Panc1 (cell line): ENCODE measurements at regions not wholly inside any gene's neighbourhood (a gene's known extent, or its start where the extent isn't known, plus 50 kb on each side); places are given as distances from the start of the nearest gene placed in this dataset.

ENCODE experiments used
- ATAC-seq: fragments of 200-7000 bp; cut with Tn5 transposase; 2 replicates; pipeline ENCODE4 v1.9.1; 2020; ENCODE audit warnings: mild to moderate bottlenecking, moderate library complexity
- BruUV-seq: library from RNA; stranded (reverse); fragments of 400-500 nt; replicated peaks from 2 replicates; lab custom pipeline; 2021; lab: Mats Ljungman, UMichigan
- CTCF ChIA-PET: fragments of 300-600 bp; sonication (Branson Sonifier 250); formaldehyde crosslinking; loops from one replicate; lab custom pipeline; 2022; ENCODE audit warnings: antibody characterized with exemption; lab: Charles Lee
- POLR2A ChIA-PET: fragments of 300-600 bp; sonication (Branson Sonifier 250); formaldehyde crosslinking; loops from one replicate; lab custom pipeline; 2022; ENCODE audit warnings: antibody characterized with exemption; lab: Charles Lee
- DNase-seq: peaks from one replicate; pipeline ENCODE4 v3.0.0-alpha.2; 2010; ENCODE audit warnings: low read depth, low spot score
- H3K27ac ChIP-seq: 2 replicates; pipeline ENCODE4 v1.5.1; 2011; ENCODE audit warnings: mild to moderate bottlenecking, low read length, inconsistent platforms
- H3K27me3 ChIP-seq: fragments of 200-500 bp; sonication (Bioruptor generic); 2 replicates; pipeline ENCODE4 v1.6.0; 2014; ENCODE audit warnings: low read length, inconsistent platforms; ENCODE audit not compliant: control insufficient read depth, insufficient read depth
- H3K36me3 ChIP-seq: fragments of 200-500 bp; sonication (Bioruptor generic); 2 replicates; pipeline ENCODE4 v1.5.1; 2014; ENCODE audit warnings: inconsistent platforms, mild to moderate bottlenecking, low read length, moderate library complexity; ENCODE audit not compliant: control insufficient read depth, insufficient read depth
- H3K4me1 ChIP-seq: 2 replicates; pipeline ENCODE4 v1.5.1; 2011; ENCODE audit warnings: inconsistent platforms, mild to moderate bottlenecking, low read length, moderate library complexity; ENCODE audit not compliant: control insufficient read depth, insufficient read depth
- H3K4me3 ChIP-seq, 2 experiments: 2 replicates each; pipeline ENCODE4 v1.5.1; 2011 to 2012; ENCODE audit warnings: low read depth in 2 of 2, low read length in 2 of 2, mild to moderate bottlenecking in 2 of 2, inconsistent platforms in 1 of 2, moderate library complexity in 1 of 2
- H3K9me3 ChIP-seq: fragments of 200-500 bp; sonication (Bioruptor generic); 2 replicates; pipeline ENCODE4 v1.5.1; 2014; ENCODE audit warnings: low read depth, mild to moderate bottlenecking, inconsistent platforms, low read length, moderate library complexity; ENCODE audit not compliant: control insufficient read depth, insufficient read depth
- CTCF ChIP-seq: fragments of 450-650 bp; IDR thresholded peaks from 2 replicates; pipeline ENCODE4 v1.5.1; 2017; ENCODE audit warnings: mild to moderate bottlenecking
- POLR2AphosphoS5 ChIP-seq: IDR thresholded peaks from 2 replicates; pipeline ENCODE4 v1.6.1; 2012; ENCODE audit warnings: mild to moderate bottlenecking, low read depth, low read length, moderate library complexity
- REST ChIP-seq, 2 experiments: IDR thresholded peaks; 2 replicates each; pipeline ENCODE4 v1.6.1; 2011 to 2012; ENCODE audit warnings: low read depth in 2 of 2, control low read depth in 1 of 2, low read length in 1 of 2, mild to moderate bottlenecking in 1 of 2, moderate library complexity in 1 of 2; ENCODE audit not compliant: insufficient read depth in 1 of 2
- SIN3A ChIP-seq: IDR thresholded peaks from 2 replicates; pipeline ENCODE4 v1.6.1; 2012; ENCODE audit warnings: low read depth, mild to moderate bottlenecking, low read length, moderate library complexity, borderline replicate concordance; ENCODE audit not compliant: insufficient read depth
- TCF7L2 ChIP-seq: IDR thresholded peaks from 2 replicates; pipeline ENCODE4 v1.6.1; 2011; ENCODE audit warnings: mild to moderate bottlenecking, low read depth, low read length, inconsistent platforms
- in situ Hi-C: cut with HindIII; loops from 2 replicates; pipeline ENCODE4 v1.10.0; 2016; ENCODE audit warnings: low sequenced_read_pairs, low pct_unique_long_range_greater_than_20kb
- intact Hi-C: fragments of 100-400 bp; cut with micrococcal nuclease; formaldehyde crosslinking; loops from one replicate; pipeline ENCODE4 v1.10.0; 2022; ENCODE audit not compliant: unreplicated experiment

DNA sequence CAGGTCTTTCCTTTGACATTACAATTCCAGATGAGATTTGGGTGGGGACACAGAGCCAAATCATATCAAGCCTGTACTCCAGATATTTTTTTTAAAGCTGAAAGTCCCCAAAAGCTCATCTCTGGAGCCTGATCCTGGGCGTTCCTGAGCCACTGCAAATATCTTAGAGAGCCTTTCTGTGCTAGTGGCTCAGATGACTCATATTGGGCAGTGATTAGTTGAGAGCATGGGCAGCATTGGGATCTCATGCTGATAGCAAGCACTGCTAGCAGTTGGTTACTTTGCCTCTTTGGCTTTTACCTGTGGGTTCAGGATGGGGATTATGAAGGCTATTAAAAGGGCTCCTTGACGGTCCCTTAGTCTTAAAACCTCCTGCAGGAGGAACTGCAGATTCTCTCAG, 51.4 kb upstream of the SCRG1 start:
- H3K9me3 ChIP-seq: no peaks in the 10 kb centered on the region
- H3K27me3 ChIP-seq: no peaks in the 10 kb centered on the region
- no peaks in the 10 kb centered on the region for H3K36me3 ChIP-seq
- ChIA-PET POLR2A (no interaction called here), CTCF (interaction anchor here (1.2 kb wide), 1 partner anchor 30 kb away, joined by 3 read pairs; no protein-coding TSS in a partner anchor)
- no TSS peak for BruUV-seq
- DNase-seq: no peak
- H3K4me1 ChIP-seq: no peaks in the 10 kb centered on the region
- no peak overlapping the region for H3K4me3 ChIP-seq
- no peak overlapping the region for H3K27ac ChIP-seq
- ATAC-seq: no peak
- TF ChIP-seq REST (IDR thresholded peaks at IDR 0.05; ENCODE audit: insufficient read depth in 1 of 2, low read depth in 2 of 2, low read length in 1 of 2) (no peak), CTCF (no peak), SIN3A (no peak), TCF7L2 (no peak), POLR2AphosphoS5 (no peak)
- intact Hi-C loops (no loop called here), in situ Hi-C loops (no loop called here)

- Histone ChIP-seq H3K4me3 (no peak overlapping the region), H3K36me3 (no peaks in the 10 kb centered on the region), H3K9me3 (no peaks in the 10 kb centered on the region), H3K27me3 (no peaks in the 10 kb centered on the region), H3K27ac (no peak overlapping the region), H3K4me1 (no peaks in the 10 kb centered on the region)
- no peak for ATAC-seq
- DNase-seq: no peak
- CTCF ChIA-PET: interaction anchor here (1.2 kb wide), 1 partner anchor 29 kb away, joined by 3 read pairs; no protein-coding TSS in a partner anchor
- POLR2A ChIA-PET: no interaction called here
- in situ Hi-C loops: no loop called here
- no peak for TF ChIP-seq TCF7L2
- no peak for TF ChIP-seq SIN3A
- TF ChIP-seq REST (IDR thresholded peaks at IDR 0.05; ENCODE audit: insufficient read depth in 1 of 2, low read depth in 2 of 2, low read length in 1 of 2): no peak
- no peak for TF ChIP-seq CTCF
- intact Hi-C loops: no loop called here
- no TSS peak for BruUV-seq
Measured at GRCh38 chr4:173449380-173449717, 50.4 kb upstream of the SCRG1 start.
